ENCODE measurements at regions not wholly inside any gene's neighbourhood (a gene's known extent, or its start where the extent isn't known, plus 50 kb on each side); places are given as distances from the start of the nearest gene placed in this dataset.

DNA sequence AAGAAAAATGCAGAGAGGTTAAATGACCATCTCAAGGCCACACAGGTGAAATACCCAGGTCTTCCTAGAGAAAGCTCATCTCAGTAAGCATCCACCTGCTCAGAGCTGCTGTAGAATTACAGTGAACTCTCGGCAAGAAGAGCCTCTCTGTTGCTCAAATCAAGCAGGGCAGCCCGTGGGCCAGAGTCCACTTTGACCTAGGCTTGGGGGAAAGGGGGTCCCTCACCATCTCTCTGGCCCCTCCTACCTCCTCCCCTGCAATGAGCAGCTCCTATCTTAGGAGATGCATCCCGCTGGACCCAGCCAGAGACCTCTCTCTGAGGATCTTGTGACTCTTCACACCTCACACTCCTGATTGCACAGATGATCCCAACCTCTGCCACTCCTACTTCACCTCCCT is 364.7 kb downstream of the PTPRU start:
- no peak for TF ChIP-seq FOXM1 (IDR thresholded peaks at IDR 0.05; ENCODE audit: borderline replicate concordance)
- no peak for TF ChIP-seq BHLHE40 (IDR thresholded peaks at IDR 0.05; ENCODE audit: borderline replicate concordance)
- no peak for TF ChIP-seq L3MBTL2 (conservative IDR thresholded peaks at IDR 0.05)
- no peak for TF ChIP-seq ARNT (IDR thresholded peaks at IDR 0.05)
- TF ChIP-seq HDGF (IDR thresholded peaks at IDR 0.05; ENCODE audit: borderline replicate concordance) = no peak
- no peak for TF ChIP-seq FOXA1 (IDR thresholded peaks at IDR 0.05)
- TF ChIP-seq TARDBP (IDR thresholded peaks at IDR 0.05) = no peak
- no peak for TF ChIP-seq ZNF384 (IDR thresholded peaks at IDR 0.05)
- TF ChIP-seq SP1 (IDR thresholded peaks at IDR 0.05) = no peak
- no peak for TF ChIP-seq FOXK2 (IDR thresholded peaks at IDR 0.05)
- TF ChIP-seq ELF4 (IDR thresholded peaks at IDR 0.05) = no peak
- TF ChIP-seq SUZ12 (IDR thresholded peaks at IDR 0.05) = no peak
- TF ChIP-seq, protein P1, sequence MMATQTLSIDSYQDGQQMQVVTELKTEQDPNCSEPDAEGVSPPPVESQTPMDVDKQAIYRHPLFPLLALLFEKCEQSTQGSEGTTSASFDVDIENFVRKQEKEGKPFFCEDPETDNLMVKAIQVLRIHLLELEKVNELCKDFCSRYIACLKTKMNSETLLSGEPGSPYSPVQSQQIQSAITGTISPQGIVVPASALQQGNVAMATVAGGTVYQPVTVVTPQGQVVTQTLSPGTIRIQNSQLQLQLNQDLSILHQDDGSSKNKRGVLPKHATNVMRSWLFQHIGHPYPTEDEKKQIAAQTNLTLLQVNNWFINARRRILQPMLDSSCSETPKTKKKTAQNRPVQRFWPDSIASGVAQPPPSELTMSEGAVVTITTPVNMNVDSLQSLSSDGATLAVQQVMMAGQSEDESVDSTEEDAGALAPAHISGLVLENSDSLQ (IDR thresholded peaks at IDR 0.05) = no peak
- POLR2A ChIA-PET = no interaction called here
- no peak for DNase-seq (ENCODE audit: extremely low spot score)
- CTCF ChIA-PET = no interaction called here

DNA sequence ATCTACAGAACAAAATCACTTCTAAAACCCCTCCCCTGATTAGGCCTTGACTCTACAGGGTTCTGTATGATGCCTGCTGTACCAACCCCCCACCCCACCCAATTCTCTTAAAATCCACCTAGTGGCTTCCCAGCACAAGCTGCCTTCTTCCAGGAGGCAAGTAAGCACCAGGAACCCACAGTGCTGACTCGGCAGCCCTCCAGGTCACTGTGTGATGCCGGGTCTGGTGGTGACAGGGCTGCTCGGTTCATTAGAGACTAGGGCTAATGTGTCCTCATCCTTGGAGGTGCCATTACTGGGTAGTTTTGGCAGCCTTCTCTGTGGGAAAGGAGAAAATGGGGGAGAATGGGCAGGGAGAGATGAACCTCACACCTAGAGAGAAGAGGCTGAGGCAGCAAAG is 363.5 kb downstream of the PTPRU start:
- ChIA-PET CTCF (no interaction called here), POLR2A (no interaction called here)
- TF ChIP-seq CTBP1 (IDR thresholded peaks at IDR 0.05; ENCODE audit: borderline replicate concordance) = no peak
- no peak for TF ChIP-seq TARDBP (IDR thresholded peaks at IDR 0.05)
- TF ChIP-seq NFRKB (IDR thresholded peaks at IDR 0.05) = no peak
- TF ChIP-seq SUZ12 (IDR thresholded peaks at IDR 0.05) = no peak
- no peak for TF ChIP-seq FOXK2 (IDR thresholded peaks at IDR 0.05)
- no peak for TF ChIP-seq L3MBTL2 (conservative IDR thresholded peaks at IDR 0.05)
- no peak for TF ChIP-seq SP1 (IDR thresholded peaks at IDR 0.05)
- TF ChIP-seq, protein P1 (IDR thresholded peaks at IDR 0.05) = no peak
- TF ChIP-seq HDGF (IDR thresholded peaks at IDR 0.05; ENCODE audit: borderline replicate concordance) = no peak
- TF ChIP-seq LEF1 (IDR thresholded peaks at IDR 0.05; ENCODE audit: borderline replicate concordance) = no peak
- TF ChIP-seq ZNF384 (IDR thresholded peaks at IDR 0.05) = no peak
- TF ChIP-seq FOXA1 (IDR thresholded peaks at IDR 0.05) = no peak
- TF ChIP-seq ELF4 (IDR thresholded peaks at IDR 0.05) = no peak
- no peak for TF ChIP-seq FOXM1 (IDR thresholded peaks at IDR 0.05; ENCODE audit: borderline replicate concordance)
- no peak for TF ChIP-seq BHLHE40 (IDR thresholded peaks at IDR 0.05; ENCODE audit: borderline replicate concordance)
- no peak for TF ChIP-seq ARNT (IDR thresholded peaks at IDR 0.05)
- DNase-seq (ENCODE audit: extremely low spot score) = no peak

DNA sequence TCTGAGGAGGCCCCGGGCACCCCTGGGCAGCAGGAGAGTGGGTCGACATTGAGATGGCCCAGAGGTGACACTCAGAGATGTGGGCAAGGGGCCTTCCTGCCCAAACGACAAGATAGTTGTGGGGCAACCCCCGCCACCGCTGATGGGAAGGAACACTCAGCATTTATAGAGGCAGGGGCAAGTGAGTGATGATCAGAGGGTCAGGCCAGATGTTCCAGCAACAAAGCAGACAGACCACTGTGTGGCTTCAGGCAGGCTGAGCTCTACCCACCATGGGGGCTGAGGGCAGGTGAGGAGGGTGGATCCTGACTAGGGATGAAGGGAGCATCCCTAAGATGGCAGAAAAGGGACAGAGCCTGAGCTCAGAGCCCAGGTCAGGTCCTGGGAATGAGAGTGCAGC is 362.7 kb downstream of the PTPRU start:
- CTCF ChIA-PET = no interaction called here
- DNase-seq (ENCODE audit: extremely low spot score) = no peak
- POLR2A ChIA-PET = no interaction called here
- no peak for TF ChIP-seq FOXM1 (IDR thresholded peaks at IDR 0.05; ENCODE audit: borderline replicate concordance)
- TF ChIP-seq ZNF384 (IDR thresholded peaks at IDR 0.05) = no peak
- TF ChIP-seq FOXA1 (IDR thresholded peaks at IDR 0.05) = no peak
- TF ChIP-seq FOXK2 (IDR thresholded peaks at IDR 0.05) = no peak
- TF ChIP-seq, protein P1 (IDR thresholded peaks at IDR 0.05) = no peak
- TF ChIP-seq L3MBTL2 (conservative IDR thresholded peaks at IDR 0.05) = no peak
- TF ChIP-seq HDGF (IDR thresholded peaks at IDR 0.05; ENCODE audit: borderline replicate concordance) = no peak
- TF ChIP-seq ARNT (IDR thresholded peaks at IDR 0.05) = no peak
- no peak for TF ChIP-seq TARDBP (IDR thresholded peaks at IDR 0.05)
- TF ChIP-seq SP1 (IDR thresholded peaks at IDR 0.05) = no peak
- no peak for TF ChIP-seq LEF1 (IDR thresholded peaks at IDR 0.05; ENCODE audit: borderline replicate concordance)
- no peak for TF ChIP-seq ELF4 (IDR thresholded peaks at IDR 0.05)
- TF ChIP-seq CTBP1 (IDR thresholded peaks at IDR 0.05; ENCODE audit: borderline replicate concordance) = no peak

DNA sequence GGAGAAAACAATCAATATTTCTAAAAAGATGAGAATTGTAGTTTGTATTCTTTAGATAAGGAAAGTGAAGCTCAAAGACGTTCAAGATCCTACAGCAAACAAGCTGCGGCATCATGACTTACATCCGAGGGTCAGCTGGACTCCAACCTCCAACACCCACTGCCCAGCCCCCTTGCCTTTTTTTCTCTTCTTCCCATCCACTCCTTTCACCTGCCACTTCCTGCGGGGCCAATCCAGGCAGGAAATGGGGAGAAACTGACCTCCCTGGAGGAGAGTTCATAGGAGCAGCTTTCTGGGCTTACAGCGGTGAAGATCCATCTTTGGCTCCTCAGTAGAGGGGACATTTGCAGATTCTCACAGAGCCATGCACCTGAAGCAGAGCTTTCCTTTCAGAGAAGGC is 361.5 kb downstream of the PTPRU start:
- TF ChIP-seq FOXM1 (IDR thresholded peaks at IDR 0.05; ENCODE audit: borderline replicate concordance) = no peak
- TF ChIP-seq L3MBTL2 (conservative IDR thresholded peaks at IDR 0.05) = no peak
- TF ChIP-seq LEF1 (IDR thresholded peaks at IDR 0.05; ENCODE audit: borderline replicate concordance) = no peak
- TF ChIP-seq SUZ12 (IDR thresholded peaks at IDR 0.05) = no peak
- TF ChIP-seq ARNT (IDR thresholded peaks at IDR 0.05) = no peak
- no peak for TF ChIP-seq ELF4 (IDR thresholded peaks at IDR 0.05)
- TF ChIP-seq CTBP1 (IDR thresholded peaks at IDR 0.05; ENCODE audit: borderline replicate concordance) = no peak
- no peak for TF ChIP-seq SP1 (IDR thresholded peaks at IDR 0.05)
- TF ChIP-seq ZNF384 (IDR thresholded peaks at IDR 0.05) = no peak
- no peak for TF ChIP-seq TARDBP (IDR thresholded peaks at IDR 0.05)
- TF ChIP-seq, protein P1 (IDR thresholded peaks at IDR 0.05) = no peak
- no peak for TF ChIP-seq FOXK2 (IDR thresholded peaks at IDR 0.05)
- TF ChIP-seq HDGF (IDR thresholded peaks at IDR 0.05; ENCODE audit: borderline replicate concordance) = no peak
- no peak for TF ChIP-seq BHLHE40 (IDR thresholded peaks at IDR 0.05; ENCODE audit: borderline replicate concordance)
- no peak for TF ChIP-seq FOXA1 (IDR thresholded peaks at IDR 0.05)
- no peak for TF ChIP-seq NFRKB (IDR thresholded peaks at IDR 0.05)
- POLR2A ChIA-PET = no interaction called here
- CTCF ChIA-PET = no interaction called here
- DNase-seq (ENCODE audit: extremely low spot score) = no peak

DNA sequence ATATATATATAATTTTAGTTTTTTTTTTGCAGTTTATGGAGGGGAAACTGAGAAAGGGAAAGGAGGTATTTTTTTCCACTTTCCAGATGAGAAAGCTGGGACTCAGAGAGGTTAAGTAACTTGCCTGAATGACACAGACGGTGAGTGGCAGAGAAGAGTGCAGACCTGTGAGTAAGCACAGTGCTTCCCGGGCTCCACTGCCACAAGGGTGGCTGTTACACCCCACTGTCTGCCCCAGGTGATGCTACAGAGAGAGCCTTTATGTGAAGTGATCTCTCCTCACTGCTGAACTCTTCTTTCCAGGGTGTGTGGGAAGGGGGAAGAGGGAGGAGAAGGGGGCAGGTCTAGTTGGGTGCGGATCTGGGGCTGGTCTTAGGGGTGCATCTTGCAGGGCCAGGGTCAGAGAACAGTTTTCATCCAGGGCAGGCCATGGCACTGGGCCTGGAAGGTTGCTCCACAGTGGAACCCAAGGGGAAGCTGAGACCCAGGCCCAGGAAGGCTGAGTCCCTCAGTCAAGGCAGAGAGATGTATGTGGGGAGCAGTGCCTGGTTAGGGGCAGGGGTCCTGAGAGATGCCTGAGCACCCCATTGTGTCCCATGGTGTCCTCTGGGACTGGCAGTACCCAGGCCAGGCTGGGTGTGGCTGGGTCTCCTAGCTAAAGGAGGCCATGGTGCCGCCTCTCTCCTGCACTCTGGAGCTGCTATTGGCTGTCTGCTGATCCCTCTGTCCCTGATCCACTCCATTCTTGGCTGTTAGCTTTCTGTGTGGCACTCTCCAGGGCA is 357.5 kb downstream of the PTPRU start:
- ChIA-PET CTCF (no interaction called here), POLR2A (no interaction called here)
- no peak for TF ChIP-seq HDGF (IDR thresholded peaks at IDR 0.05; ENCODE audit: borderline replicate concordance)
- TF ChIP-seq ARNT (IDR thresholded peaks at IDR 0.05) = no peak
- TF ChIP-seq CTBP1 (IDR thresholded peaks at IDR 0.05; ENCODE audit: borderline replicate concordance) = no peak
- TF ChIP-seq FOXA1 (IDR thresholded peaks at IDR 0.05) = no peak
- no peak for TF ChIP-seq NFRKB (IDR thresholded peaks at IDR 0.05)
- no peak for TF ChIP-seq SP1 (IDR thresholded peaks at IDR 0.05)
- TF ChIP-seq TARDBP (IDR thresholded peaks at IDR 0.05) = no peak
- no peak for TF ChIP-seq ZNF384 (IDR thresholded peaks at IDR 0.05)
- no peak for TF ChIP-seq ELF4 (IDR thresholded peaks at IDR 0.05)
- no peak for TF ChIP-seq BHLHE40 (IDR thresholded peaks at IDR 0.05; ENCODE audit: borderline replicate concordance)
- TF ChIP-seq SUZ12 (IDR thresholded peaks at IDR 0.05) = no peak
- no peak for TF ChIP-seq LEF1 (IDR thresholded peaks at IDR 0.05; ENCODE audit: borderline replicate concordance)
- TF ChIP-seq, protein P1 (IDR thresholded peaks at IDR 0.05) = no peak
- TF ChIP-seq FOXK2 (IDR thresholded peaks at IDR 0.05) = no peak
- no peak for TF ChIP-seq L3MBTL2 (conservative IDR thresholded peaks at IDR 0.05)
- TF ChIP-seq FOXM1 (IDR thresholded peaks at IDR 0.05; ENCODE audit: borderline replicate concordance) = no peak
- no peak for DNase-seq (ENCODE audit: extremely low spot score)
